Panc1 (cell line): ENCODE measurements at regions not wholly inside any gene's neighbourhood (a gene's known extent, or its start where the extent isn't known, plus 50 kb on each side); places are given as distances from the start of the nearest gene placed in this dataset.

Experiments used
- CTCF ChIP-seq: fragments of 450-650 bp; IDR thresholded peaks from 2 replicates; pipeline ENCODE4 v1.5.1; 2017; ENCODE audit warnings: mild to moderate bottlenecking
- POLR2AphosphoS5 ChIP-seq: IDR thresholded peaks from 2 replicates; pipeline ENCODE4 v1.6.1; 2012; ENCODE audit warnings: mild to moderate bottlenecking, low read depth, low read length, moderate library complexity
- REST ChIP-seq, 2 experiments: IDR thresholded peaks; 2 replicates each; pipeline ENCODE4 v1.6.1; 2011 to 2012; ENCODE audit warnings: low read depth in 2 of 2, control low read depth in 1 of 2, low read length in 1 of 2, mild to moderate bottlenecking in 1 of 2, moderate library complexity in 1 of 2; ENCODE audit not compliant: insufficient read depth in 1 of 2
- TCF7L2 ChIP-seq: IDR thresholded peaks from 2 replicates; pipeline ENCODE4 v1.6.1; 2011; ENCODE audit warnings: mild to moderate bottlenecking, low read depth, low read length, inconsistent platforms

DNA sequence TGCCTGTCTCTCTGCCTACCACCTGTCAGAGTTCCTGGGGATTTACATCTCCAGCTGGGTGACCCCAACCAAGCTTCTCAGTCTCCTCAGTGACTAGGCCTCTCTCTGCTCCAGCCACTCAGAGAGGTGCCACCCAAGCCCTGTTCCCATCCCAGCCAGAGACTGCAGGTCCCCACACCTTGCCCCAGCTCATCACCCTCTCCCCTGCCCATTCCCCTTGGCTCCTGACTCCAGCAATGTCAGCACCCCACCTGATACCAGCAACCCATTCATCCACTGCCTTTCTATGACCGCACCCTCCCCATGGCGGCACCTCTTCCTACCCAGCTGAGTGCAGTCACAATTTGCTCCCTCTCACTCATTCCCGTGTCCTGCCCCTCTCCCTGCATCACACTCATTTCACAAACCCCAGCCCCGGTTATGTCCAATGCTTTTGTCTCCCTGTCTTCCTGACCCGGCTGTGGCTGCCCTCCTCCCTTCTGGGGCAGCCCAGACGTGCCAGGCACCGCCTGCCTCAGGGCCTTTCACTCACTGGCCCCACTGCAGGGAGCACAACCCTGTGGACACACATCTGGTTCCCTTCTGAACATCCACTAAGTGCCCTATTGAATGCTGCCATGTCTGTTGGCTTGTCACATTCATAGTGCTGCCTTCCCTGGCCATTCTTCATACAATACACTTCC, 494.8 kb upstream of the HS6ST1 start:
- TF ChIP-seq CTCF (no peak), REST (IDR thresholded peaks at IDR 0.05; ENCODE audit: insufficient read depth in 1 of 2, low read depth in 2 of 2, low read length in 1 of 2) (no peak), POLR2AphosphoS5 (no peak), TCF7L2 (no peak)
